CD4-positive, alpha-beta T cell (primary cell): ENCODE measurements at regions not wholly inside any gene's neighbourhood (a gene's known extent, or its start where the extent isn't known, plus 50 kb on each side); places are given as distances from the start of the nearest gene placed in this dataset.

Experiments used
- ATAC-seq: fragments of 200-7000 bp; cut with Tn5 transposase; one replicate; pipeline ENCODE4 v1.10.0; 2022; ENCODE audit warnings: mild to moderate bottlenecking; ENCODE audit not compliant: poor library complexity
- CTCF ChIA-PET: fragments of 350-600 bp; sonication (Branson Sonifier 250); formaldehyde crosslinking; loops from one replicate; lab custom pipeline; 2021; ENCODE audit warnings: antibody characterized with exemption, inconsistent platforms; lab: Charles Lee
- POLR2A ChIA-PET: fragments of 350-600 bp; sonication (Branson Sonifier 250); formaldehyde crosslinking; loops from one replicate; lab custom pipeline; 2021; ENCODE audit warnings: antibody characterized with exemption, inconsistent platforms; lab: Charles Lee
- DNase-seq, 14 experiments: peaks; one replicate each; pipeline ENCODE4 v3.0.0-alpha.2; 2013 to 2020; ENCODE audit warnings: mixed read lengths in 2 of 14
- H3K27ac ChIP-seq, 2 donors: one replicate each; pipeline versions ENCODE4 v1.5.1 to v1.7.0; 2013; ENCODE audit warnings: low read length in 2 of 2, low read depth in 1 of 2, mild to moderate bottlenecking in 1 of 2
- H3K27me3 ChIP-seq, 2 experiments: 1 replicate in 1 of 2; 2 replicates in 1 of 2; pipeline versions ENCODE4 v1.6.1 to v1.7.0; 2013; ENCODE audit warnings: low read length in 2 of 2, control low read depth in 1 of 2, mild to moderate bottlenecking in 1 of 2, moderate library complexity in 1 of 2; ENCODE audit not compliant: insufficient read depth in 2 of 2, control insufficient read depth in 1 of 2
- H3K36me3 ChIP-seq: one replicate; pipeline ENCODE4 v1.6.1; 2013; ENCODE audit warnings: low read length, control low read depth; ENCODE audit not compliant: insufficient read depth
- H3K4me1 ChIP-seq: one replicate; pipeline ENCODE4 v1.6.1; 2013; ENCODE audit warnings: low read length, control low read depth; ENCODE audit not compliant: insufficient read depth
- H3K4me3 ChIP-seq: one replicate; pipeline ENCODE4 v1.5.1; 2013; ENCODE audit warnings: mild to moderate bottlenecking, low read length, moderate library complexity
- H3K9me3 ChIP-seq, 2 experiments: 1 replicate in 1 of 2; 2 replicates in 1 of 2; pipeline versions ENCODE4 v1.6.1 to v1.7.0; 2013; ENCODE audit warnings: low read length in 2 of 2, mild to moderate bottlenecking in 2 of 2, control low read depth in 1 of 2, moderate library complexity in 1 of 2; ENCODE audit not compliant: control insufficient read depth in 1 of 2, insufficient read depth in 1 of 2
- H3K27ac Mint-ChIP-seq: one replicate; pipeline ENCODE4 v1.8.0; 2020; ENCODE audit warnings: mixed read lengths
- H3K27me3 Mint-ChIP-seq: one replicate; pipeline ENCODE4 v1.8.0; 2021; ENCODE audit warnings: mixed read lengths
- H3K36me3 Mint-ChIP-seq: one replicate; pipeline ENCODE4 v1.8.0; 2021; ENCODE audit warnings: low read depth, mixed read lengths
- H3K4me1 Mint-ChIP-seq: one replicate; pipeline ENCODE4 v1.8.0; 2021; ENCODE audit warnings: low read depth, mixed read lengths
- H3K4me3 Mint-ChIP-seq: one replicate; pipeline ENCODE4 v1.8.0; 2020; ENCODE audit warnings: mild to moderate bottlenecking, mixed read lengths
- H3K9me3 Mint-ChIP-seq: one replicate; pipeline ENCODE4 v1.8.0; 2020; ENCODE audit warnings: mixed read lengths
- intact Hi-C, 2 experiments: fragments of 100-400 bp; cut with DNase I in 1 of 2; cut with micrococcal nuclease in 1 of 2; formaldehyde crosslinking; loops; one replicate each; pipeline versions ENCODE4 v1.15.1 to v1.9.0; 2023 to 2025; cut with DNase I, micrococcal nuclease
- TF ChIP-seq, protein P1 (sequence below): fragments of 200-600 bp; IDR thresholded peaks from one replicate; pipeline ENCODE4 v1.8.0; 2022; ENCODE audit warnings: antibody characterized with exemption, mild to moderate bottlenecking

DNA sequence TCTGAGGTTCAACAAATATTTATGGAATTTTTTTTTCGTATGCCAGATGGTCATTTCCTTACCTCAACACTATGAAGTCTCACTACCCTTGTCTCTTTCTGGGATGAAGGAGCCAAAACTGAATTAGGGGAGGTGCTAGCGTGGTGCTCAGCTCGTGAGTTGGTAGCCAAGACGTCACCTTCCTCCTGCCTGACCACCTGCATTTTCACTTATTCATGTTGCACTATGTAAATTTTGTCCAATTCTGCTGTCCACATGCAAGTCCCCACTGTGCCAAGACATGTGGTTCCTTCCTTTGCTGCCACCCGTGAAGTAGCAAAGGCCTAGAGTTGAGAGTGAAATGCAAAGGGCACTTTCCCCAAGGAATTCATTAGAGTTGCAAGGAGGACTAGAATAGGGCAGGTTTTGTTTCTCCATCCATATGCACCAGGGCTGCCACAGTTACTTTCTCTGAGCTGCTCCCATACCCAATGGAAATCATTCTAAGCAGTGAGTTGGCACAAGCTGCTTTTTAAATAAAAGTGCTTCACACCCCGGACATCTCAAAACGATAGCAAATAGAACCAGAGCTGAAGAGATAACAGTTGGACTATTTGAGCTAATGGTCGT lies 591.3 kb upstream of the NOX3 start:
- ChIA-PET CTCF (no interaction called here), POLR2A (no interaction called here)
- no peak overlapping the region for H3K4me3 ChIP-seq
- Mint-ChIP-seq H3K36me3 (no peaks in the 10 kb centered on the region), H3K27me3 (no peaks in the 10 kb centered on the region), H3K4me1 (no peaks in the 10 kb centered on the region), H3K27ac (no peak overlapping the region), H3K4me3 (no peak overlapping the region), H3K9me3 (no peaks in the 10 kb centered on the region)
- H3K27ac ChIP-seq = no peak overlapping the region
- ATAC-seq (no peak), DNase-seq (no peak)
- no peaks in the 10 kb centered on the region for H3K9me3 ChIP-seq
- H3K4me1 ChIP-seq = no peaks in the 10 kb centered on the region
- no peaks in the 10 kb centered on the region for H3K36me3 ChIP-seq
- intact Hi-C loops = no loop called here
- TF ChIP-seq, protein P1, sequence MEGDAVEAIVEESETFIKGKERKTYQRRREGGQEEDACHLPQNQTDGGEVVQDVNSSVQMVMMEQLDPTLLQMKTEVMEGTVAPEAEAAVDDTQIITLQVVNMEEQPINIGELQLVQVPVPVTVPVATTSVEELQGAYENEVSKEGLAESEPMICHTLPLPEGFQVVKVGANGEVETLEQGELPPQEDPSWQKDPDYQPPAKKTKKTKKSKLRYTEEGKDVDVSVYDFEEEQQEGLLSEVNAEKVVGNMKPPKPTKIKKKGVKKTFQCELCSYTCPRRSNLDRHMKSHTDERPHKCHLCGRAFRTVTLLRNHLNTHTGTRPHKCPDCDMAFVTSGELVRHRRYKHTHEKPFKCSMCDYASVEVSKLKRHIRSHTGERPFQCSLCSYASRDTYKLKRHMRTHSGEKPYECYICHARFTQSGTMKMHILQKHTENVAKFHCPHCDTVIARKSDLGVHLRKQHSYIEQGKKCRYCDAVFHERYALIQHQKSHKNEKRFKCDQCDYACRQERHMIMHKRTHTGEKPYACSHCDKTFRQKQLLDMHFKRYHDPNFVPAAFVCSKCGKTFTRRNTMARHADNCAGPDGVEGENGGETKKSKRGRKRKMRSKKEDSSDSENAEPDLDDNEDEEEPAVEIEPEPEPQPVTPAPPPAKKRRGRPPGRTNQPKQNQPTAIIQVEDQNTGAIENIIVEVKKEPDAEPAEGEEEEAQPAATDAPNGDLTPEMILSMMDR = no peak
- no peaks in the 10 kb centered on the region for H3K27me3 ChIP-seq

DNA sequence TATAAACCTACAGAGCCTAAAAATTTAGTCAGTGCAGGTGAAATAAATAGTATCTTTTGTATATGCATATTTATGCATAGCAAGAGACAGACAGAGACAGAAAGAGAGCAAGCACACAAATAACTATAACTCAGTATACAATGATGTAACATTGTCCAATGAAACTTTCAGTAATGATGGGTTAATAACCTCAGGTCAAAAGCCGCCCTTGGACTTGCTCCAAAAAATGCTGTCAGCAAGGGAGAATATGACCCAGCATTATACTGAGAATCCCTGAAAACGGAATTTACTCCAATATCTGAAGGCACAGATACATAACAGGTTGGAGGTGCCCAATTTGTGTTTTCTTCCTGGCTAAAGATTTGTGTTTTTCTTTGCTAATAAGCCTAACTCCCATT lies 590.6 kb upstream of the NOX3 start:
- no peaks in the 10 kb centered on the region for H3K36me3 ChIP-seq
- no peaks in the 10 kb centered on the region for H3K4me1 Mint-ChIP-seq
- no peaks in the 10 kb centered on the region for H3K9me3 Mint-ChIP-seq
- no peaks in the 10 kb centered on the region for H3K27me3 ChIP-seq
- H3K4me1 ChIP-seq = no peaks in the 10 kb centered on the region
- no peak for ATAC-seq
- H3K4me3 ChIP-seq = no peak overlapping the region
- H3K27ac ChIP-seq = no peak overlapping the region
- intact Hi-C loops = no loop called here
- H3K36me3 Mint-ChIP-seq = no peaks in the 10 kb centered on the region
- DNase-seq = no peak
- H3K9me3 ChIP-seq = no peaks in the 10 kb centered on the region
- no peak overlapping the region for H3K27ac Mint-ChIP-seq
- H3K27me3 Mint-ChIP-seq = no peaks in the 10 kb centered on the region
- POLR2A ChIA-PET = no interaction called here
- H3K4me3 Mint-ChIP-seq = no peak overlapping the region
- TF ChIP-seq, protein P1 = no peak
- CTCF ChIA-PET = no interaction called here

DNA sequence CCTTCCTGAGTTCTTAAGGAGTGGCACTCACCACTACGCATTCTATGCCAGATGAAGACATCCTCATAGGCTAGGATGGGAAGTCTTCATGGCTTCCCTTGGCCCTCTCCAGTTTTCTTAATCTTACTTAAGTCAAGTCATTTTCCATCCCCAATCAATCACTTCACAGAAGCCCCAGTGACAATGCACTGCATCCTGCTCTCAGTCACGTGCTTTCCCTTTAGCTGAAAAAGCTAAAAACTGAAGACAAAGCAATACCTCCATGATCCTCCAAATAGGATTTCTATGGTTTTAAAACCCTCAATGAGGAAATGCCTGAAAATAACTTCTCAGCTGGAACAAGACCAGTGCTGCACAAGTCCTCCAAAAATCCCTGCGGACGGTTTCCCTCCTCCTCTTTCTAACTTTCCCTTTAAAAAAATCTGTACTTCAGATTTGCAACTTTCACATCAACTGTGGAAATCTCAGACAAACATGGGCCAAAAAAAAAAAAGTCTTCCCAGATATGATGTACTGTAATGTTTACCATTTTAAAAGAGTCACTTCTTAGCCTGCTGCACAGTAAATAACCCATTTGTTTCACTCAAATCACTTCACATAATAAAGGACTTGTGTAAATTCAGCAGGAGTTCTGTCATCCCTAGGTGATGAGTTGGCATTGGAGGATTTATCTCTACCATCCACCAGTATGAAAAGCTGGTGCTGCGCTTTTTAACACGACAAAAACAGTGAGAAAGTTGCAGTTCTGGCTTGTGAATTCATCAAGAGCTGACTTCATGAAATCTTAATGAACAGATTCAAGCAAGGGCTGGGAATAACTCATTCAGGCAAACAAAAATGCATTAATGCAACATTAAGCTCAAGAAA lies 590.0 kb upstream of the NOX3 start:
- H3K9me3 Mint-ChIP-seq = no peaks in the 10 kb centered on the region
- ChIA-PET POLR2A (interaction anchor here (0.6 kb wide), 1 partner anchor 729 kb away, joined by 3 read pairs; no protein-coding TSS in a partner anchor), CTCF (no interaction called here)
- no peak overlapping the region for H3K4me3 ChIP-seq
- no peaks in the 10 kb centered on the region for H3K9me3 ChIP-seq
- no peaks in the 10 kb centered on the region for H3K36me3 ChIP-seq
- no peaks in the 10 kb centered on the region for H3K27me3 ChIP-seq
- no peak overlapping the region for H3K27ac Mint-ChIP-seq
- no peaks in the 10 kb centered on the region for H3K4me1 ChIP-seq
- no peak overlapping the region for H3K27ac ChIP-seq
- intact Hi-C loops = no loop called here
- ATAC-seq (no peak), DNase-seq (no peak)
- H3K4me3 Mint-ChIP-seq = no peak overlapping the region
- no peaks in the 10 kb centered on the region for H3K36me3 Mint-ChIP-seq
- TF ChIP-seq, protein P1 = no peak
- H3K4me1 Mint-ChIP-seq = no peaks in the 10 kb centered on the region
- no peaks in the 10 kb centered on the region for H3K27me3 Mint-ChIP-seq
